Endothelial cell of umbilical vein (primary cell): ENCODE measurements at regions not wholly inside any gene's neighbourhood (a gene's known extent, or its start where the extent isn't known, plus 50 kb on each side); places are given as distances from the start of the nearest gene placed in this dataset.

Experiments
- BruUV-seq: library from RNA; stranded (reverse); fragments of 400-500 nt; replicated peaks from 2 replicates; lab custom pipeline; 2021; lab: Mats Ljungman, UMichigan
- CTCF ChIA-PET: fragments of 300-600, 350-600 bp; sonication (Branson Sonifier 250); formaldehyde crosslinking; loops from one replicate; lab custom pipeline; 2021; ENCODE audit warnings: antibody characterized with exemption, inconsistent platforms; lab: Charles Lee
- POLR2A ChIA-PET: fragments of 300-600, 350-600 bp; sonication (Branson Sonifier 250); formaldehyde crosslinking; loops from one replicate; lab custom pipeline; 2021; ENCODE audit warnings: antibody characterized with exemption, inconsistent platforms; lab: Charles Lee
- DNase-seq: peaks from one replicate; pipeline ENCODE4 v3.0.0-alpha.2; 2011; ENCODE audit warnings: low read depth, low spot score
- FAIRE-seq: peaks from 2 replicates; lab custom pipeline; 2011; peaks lifted over from hg19 to GRCh38; lab: Jason Lieb, UNC
- H2AFZ ChIP-seq: 2 replicates; pipeline ENCODE4 v1.6.0; 2012; ENCODE audit warnings: low read depth, low read length, control low read depth, inconsistent platforms
- H3K27ac ChIP-seq: 2 replicates; pipeline ENCODE4 v1.5.1; 2011; ENCODE audit warnings: low read depth, mild to moderate bottlenecking, control low read depth, low read length, moderate library complexity; ENCODE audit not compliant: insufficient read depth
- H3K27me3 ChIP-seq, 2 experiments: 2 replicates each; pipeline versions ENCODE4 v1.6.0 to v1.6.1; 2011; ENCODE audit warnings: low read length in 2 of 2, mixed read lengths in 1 of 2; ENCODE audit not compliant: control insufficient read depth in 2 of 2, insufficient read depth in 2 of 2
- H3K36me3 ChIP-seq, 2 experiments: 2 replicates in 1 of 2; 3 replicates in 1 of 2; pipeline ENCODE4 v1.5.1; 2011; ENCODE audit warnings: low read length in 2 of 2, mild to moderate bottlenecking in 1 of 2, moderate library complexity in 1 of 2; ENCODE audit not compliant: control insufficient read depth in 2 of 2, insufficient read depth in 2 of 2; ENCODE audit errors: extremely low read depth in 1 of 2
- H3K4me1 ChIP-seq: 3 replicates; pipeline ENCODE4 v1.5.1; 2011; ENCODE audit warnings: mild to moderate bottlenecking, low read length; ENCODE audit not compliant: control insufficient read depth, insufficient read depth; ENCODE audit errors: extremely low read depth
- H3K4me2 ChIP-seq: 2 replicates; pipeline ENCODE4 v1.6.1; 2011; ENCODE audit warnings: low read length, control low read depth, mixed read lengths; ENCODE audit not compliant: insufficient read depth
- H3K4me3 ChIP-seq, 3 experiments: fragments of 200-600 bp in 1 of 3; sonication (generic), shearing (Covaris generic) in 1 of 3; replicated peaks in 1 of 3; 2 replicates each; pipeline ENCODE4 v1.5.1; 2011 to 2016; ENCODE audit warnings: control low read depth in 3 of 3, low read length in 3 of 3, mild to moderate bottlenecking in 2 of 3, inconsistent platforms in 1 of 3, low read depth in 1 of 3, moderate library complexity in 1 of 3; ENCODE audit not compliant: insufficient read depth in 1 of 3
- H3K79me2 ChIP-seq: 2 replicates; pipeline ENCODE4 v1.6.0; 2012; ENCODE audit warnings: low read length, inconsistent platforms; ENCODE audit not compliant: control insufficient read depth, insufficient read depth
- H3K9ac ChIP-seq: replicated peaks from 2 replicates; pipeline ENCODE3; 2011; ENCODE audit warnings: low read length, control low read depth; ENCODE audit not compliant: insufficient read depth; ENCODE audit errors: extremely low read depth
- H3K9me1 ChIP-seq: replicated peaks from 3 replicates; pipeline ENCODE4 v1.6.0; 2011; ENCODE audit warnings: mild to moderate bottlenecking, low read length; ENCODE audit not compliant: control insufficient read depth, insufficient read depth; ENCODE audit errors: extremely low read depth
- H3K9me3 ChIP-seq: replicated peaks from 2 replicates; pipeline ENCODE4 v1.5.1; 2012; ENCODE audit warnings: low read length, inconsistent platforms; ENCODE audit not compliant: control insufficient read depth, insufficient read depth
- H4K20me1 ChIP-seq: replicated peaks from 2 replicates; pipeline ENCODE3; 2011; ENCODE audit warnings: mild to moderate bottlenecking, low read length; ENCODE audit not compliant: control insufficient read depth, insufficient read depth; ENCODE audit errors: extremely low read depth
- EZH2 ChIP-seq: IDR thresholded peaks from 2 replicates; pipeline ENCODE4 v1.6.1; 2012; ENCODE audit warnings: borderline replicate concordance, low read depth, mild to moderate bottlenecking, moderate library complexity, low read length, inconsistent platforms; ENCODE audit not compliant: severe bottlenecking
- FOS ChIP-seq: IDR thresholded peaks from 2 replicates; pipeline ENCODE4 v1.6.1; 2011; ENCODE audit warnings: mild to moderate bottlenecking, low read length, moderate library complexity, borderline replicate concordance; ENCODE audit not compliant: insufficient read depth
- GATA2 ChIP-seq: IDR thresholded peaks from 2 replicates; pipeline ENCODE4 v1.7.0; 2011; ENCODE audit warnings: low read depth, mild to moderate bottlenecking, moderate library complexity, mixed read lengths, low read length; ENCODE audit not compliant: insufficient read length, insufficient read depth
- JUN ChIP-seq: IDR thresholded peaks from 2 replicates; pipeline ENCODE4 v1.6.1; 2011; ENCODE audit warnings: borderline replicate concordance, low read depth; ENCODE audit not compliant: insufficient read length, insufficient read depth
- MYC ChIP-seq: IDR thresholded peaks from one replicate; pipeline ENCODE4 v1.6.1; 2011; ENCODE audit warnings: mild to moderate bottlenecking, low read depth, low read length
- POLR2A ChIP-seq: IDR thresholded peaks from 2 replicates; pipeline ENCODE4 v1.6.1; 2012; ENCODE audit warnings: low read depth, mild to moderate bottlenecking, control low read depth, low read length
- POLR2AphosphoS5 ChIP-seq: IDR thresholded peaks from 2 replicates; pipeline ENCODE4 v1.6.1; 2012; ENCODE audit warnings: low read depth, mild to moderate bottlenecking, control low read depth, low read length, moderate library complexity; ENCODE audit not compliant: insufficient read depth
- dilution Hi-C: fragments of 300-500 bp; cut with MboI; formaldehyde crosslinking; loops from one replicate; pipeline ENCODE4 v1.15.0; 2019; ENCODE audit warnings: low sequenced_read_pairs; ENCODE audit not compliant: extremely low pct_ligation_motif_present
- intact Hi-C: fragments of 100-400 bp; cut with micrococcal nuclease; formaldehyde crosslinking; loops from one replicate; pipeline ENCODE4 v1.10.0; 2022
- TF ChIP-seq, protein P1 (sequence below), 2 donors: IDR thresholded peaks; 1 replicate in 1 of 2; 2 replicates in 1 of 2; pipeline ENCODE4 v1.5.1; 2011; ENCODE audit warnings: low read length in 2 of 2, mild to moderate bottlenecking in 2 of 2, moderate library complexity in 2 of 2, control low read depth in 1 of 2, inconsistent platforms in 1 of 2, low read depth in 1 of 2; ENCODE audit not compliant: insufficient read depth in 1 of 2; ENCODE audit errors: extremely low read depth in 1 of 2
- TF ChIP-seq, protein P2 (sequence below): IDR thresholded peaks from 2 replicates; pipeline ENCODE4 v1.6.1; 2011; ENCODE audit not compliant: insufficient read depth, insufficient read length

DNA sequence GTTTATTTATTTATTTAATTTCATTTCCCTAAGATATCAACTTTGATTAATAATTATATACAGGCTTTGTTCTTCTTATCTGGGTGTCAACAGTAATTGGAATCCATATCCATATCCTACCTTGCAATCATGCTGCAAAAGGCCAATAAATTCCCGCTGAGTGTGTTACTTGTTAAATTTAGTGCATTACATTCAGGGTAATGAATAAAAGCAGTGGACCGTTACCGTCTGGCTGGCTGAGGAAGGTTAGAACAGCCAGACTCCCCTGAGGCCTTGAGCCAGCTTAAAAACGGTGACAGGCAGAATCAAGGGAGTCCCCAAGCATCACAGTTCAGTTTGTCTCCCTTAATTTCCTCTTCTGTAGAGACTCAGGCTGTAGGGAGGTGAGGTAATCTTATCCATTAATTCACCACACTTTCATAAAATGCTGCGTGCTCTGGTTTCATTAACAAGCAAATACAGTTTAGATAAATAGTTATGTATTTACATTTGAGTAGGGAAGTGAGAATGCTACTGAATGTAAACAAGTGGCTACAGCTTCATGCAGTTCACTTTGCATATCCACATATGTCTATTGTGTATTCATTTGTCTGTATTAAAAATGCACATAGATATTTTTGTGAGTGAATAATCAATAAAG lies 888.2 kb upstream of the CXADR start:
- CTCF ChIA-PET: no interaction called here

More for the DNA sequence above, 888.2 kb upstream of the CXADR start:
- Histone ChIP-seq H3K9ac (no peak overlapping the region), H3K4me2 (no peak overlapping the region), H3K4me1 (no peaks in the 10 kb centered on the region), H3K9me1 (no peaks in the 10 kb centered on the region), H2AFZ (no peak overlapping the region), H3K36me3 (peaks cover 0 to 3% of the 10 kb centered on the region in 2 experiments), H3K4me3 (no peak overlapping the region), H3K79me2 (no peaks in the 10 kb centered on the region), H3K9me3 (no peaks in the 10 kb centered on the region), H4K20me1 (no peaks in the 10 kb centered on the region), H3K27me3 (no peaks in the 10 kb centered on the region), H3K27ac (no peak overlapping the region)
- dilution Hi-C loops (no loop called here), intact Hi-C loops (no loop called here)
- BruUV-seq: no TSS peak
- POLR2A ChIA-PET: no interaction called here
- no peak for DNase-seq
- no peak for FAIRE-seq
- no peak for TF ChIP-seq POLR2A
- TF ChIP-seq, protein P1, sequence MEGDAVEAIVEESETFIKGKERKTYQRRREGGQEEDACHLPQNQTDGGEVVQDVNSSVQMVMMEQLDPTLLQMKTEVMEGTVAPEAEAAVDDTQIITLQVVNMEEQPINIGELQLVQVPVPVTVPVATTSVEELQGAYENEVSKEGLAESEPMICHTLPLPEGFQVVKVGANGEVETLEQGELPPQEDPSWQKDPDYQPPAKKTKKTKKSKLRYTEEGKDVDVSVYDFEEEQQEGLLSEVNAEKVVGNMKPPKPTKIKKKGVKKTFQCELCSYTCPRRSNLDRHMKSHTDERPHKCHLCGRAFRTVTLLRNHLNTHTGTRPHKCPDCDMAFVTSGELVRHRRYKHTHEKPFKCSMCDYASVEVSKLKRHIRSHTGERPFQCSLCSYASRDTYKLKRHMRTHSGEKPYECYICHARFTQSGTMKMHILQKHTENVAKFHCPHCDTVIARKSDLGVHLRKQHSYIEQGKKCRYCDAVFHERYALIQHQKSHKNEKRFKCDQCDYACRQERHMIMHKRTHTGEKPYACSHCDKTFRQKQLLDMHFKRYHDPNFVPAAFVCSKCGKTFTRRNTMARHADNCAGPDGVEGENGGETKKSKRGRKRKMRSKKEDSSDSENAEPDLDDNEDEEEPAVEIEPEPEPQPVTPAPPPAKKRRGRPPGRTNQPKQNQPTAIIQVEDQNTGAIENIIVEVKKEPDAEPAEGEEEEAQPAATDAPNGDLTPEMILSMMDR (IDR thresholded peaks at IDR 0.05; ENCODE audit: extremely low read depth in 1 of 2, insufficient read depth in 1 of 2, low read depth in 1 of 2, low read length in 2 of 2): no peak
- TF ChIP-seq, protein P2, sequence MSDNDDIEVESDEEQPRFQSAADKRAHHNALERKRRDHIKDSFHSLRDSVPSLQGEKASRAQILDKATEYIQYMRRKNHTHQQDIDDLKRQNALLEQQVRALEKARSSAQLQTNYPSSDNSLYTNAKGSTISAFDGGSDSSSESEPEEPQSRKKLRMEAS: no peak
- no peak for TF ChIP-seq MYC
- TF ChIP-seq JUN: no peak
- TF ChIP-seq EZH2: no peak
- no peak for TF ChIP-seq FOS
- TF ChIP-seq POLR2AphosphoS5: no peak
- no peak for TF ChIP-seq GATA2
